SK-N-SH (cell line): ENCODE measurements at regions not wholly inside any gene's neighbourhood (a gene's known extent, or its start where the extent isn't known, plus 50 kb on each side); places are given as distances from the start of the nearest gene placed in this dataset.

ENCODE experiments used
- CTCF ChIA-PET: fragments of 300-600, 350-600 bp; formaldehyde crosslinking; extraction: SDS; loops from one replicate; lab custom pipeline; 2021; lab: Yijun Ruan, JAX
- POLR2A ChIA-PET: fragments of 350-600 bp; sonication (Branson Sonifier 250); formaldehyde crosslinking; extraction: SDS; loops from one replicate; lab custom pipeline; 2020; ENCODE audit warnings: antibody characterized with exemption, inconsistent platforms; lab: Yijun Ruan, JAX
- DNase-seq: peaks from one replicate; pipeline ENCODE4 v3.0.0; 2012
- H2AFZ ChIP-seq: fragments of 200-600 bp; sonication (generic); 2 replicates; pipeline ENCODE4 v1.8.1; 2016; ENCODE audit warnings: antibody characterized with exemption, mild to moderate bottlenecking, low read depth
- H3F3A ChIP-seq: fragments of 200-600 bp; sonication (generic); replicated peaks from 2 replicates; pipeline ENCODE3; 2016; ENCODE audit warnings: antibody characterized with exemption, mild to moderate bottlenecking; ENCODE audit not compliant: insufficient read depth
- H3K27ac ChIP-seq, 2 experiments: fragments of 200-500 bp in 1 of 2; fragments of 200-600 bp in 1 of 2; sonication (Bioruptor generic) in 1 of 2; sonication (generic), shearing (Covaris generic) in 1 of 2; 2 replicates each; pipeline versions ENCODE4 v1.5.1 to v1.6.1; 2014 to 2016; ENCODE audit warnings: low read depth in 2 of 2, inconsistent platforms in 1 of 2, low read length in 1 of 2, mild to moderate bottlenecking in 1 of 2, mixed read lengths in 1 of 2
- H3K27me3 ChIP-seq: fragments of 200-600 bp; sonication (generic), shearing (Covaris generic); 2 replicates; pipeline ENCODE4 v1.6.1; 2016; ENCODE audit warnings: mixed run types; ENCODE audit not compliant: insufficient read depth
- H3K36me3 ChIP-seq, 2 experiments: fragments of 200-500 bp in 1 of 2; fragments of 200-600 bp in 1 of 2; sonication (Bioruptor generic) in 1 of 2; sonication (generic) in 1 of 2; replicated peaks in 1 of 2; 2 replicates each; pipeline versions ENCODE3 to v1.5.1; 2014 to 2016; ENCODE audit warnings: low read length in 1 of 2, mild to moderate bottlenecking in 1 of 2; ENCODE audit not compliant: insufficient read depth in 2 of 2, control insufficient read depth in 1 of 2
- H3K4me1 ChIP-seq, 2 experiments: fragments of 200-500 bp in 1 of 2; fragments of 200-600 bp in 1 of 2; sonication (Bioruptor generic) in 1 of 2; sonication (generic), shearing (Covaris generic) in 1 of 2; 2 replicates each; pipeline versions ENCODE4 v1.5.1 to v1.6.1; 2014 to 2016; ENCODE audit warnings: low read depth in 1 of 2, low read length in 1 of 2, mixed run types in 1 of 2; ENCODE audit not compliant: insufficient read depth in 2 of 2, control insufficient read depth in 1 of 2
- H3K4me2 ChIP-seq: fragments of 200-600 bp; sonication (generic), shearing (Covaris generic); 2 replicates; pipeline ENCODE4 v1.6.1; 2017; ENCODE audit warnings: mixed run types
- H3K4me3 ChIP-seq, 2 experiments: fragments of 200-500 bp in 1 of 2; fragments of 200-600 bp in 1 of 2; sonication (Bioruptor generic) in 1 of 2; sonication (generic), shearing (Covaris generic) in 1 of 2; 2 replicates each; pipeline versions ENCODE4 v1.5.1 to v1.8.1; 2014 to 2016; ENCODE audit warnings: low read depth in 2 of 2, inconsistent platforms in 1 of 2, low read length in 1 of 2, mild to moderate bottlenecking in 1 of 2, mixed read lengths in 1 of 2, moderate library complexity in 1 of 2
- H3K79me2 ChIP-seq: fragments of 200-600 bp; sonication (generic); 2 replicates; pipeline ENCODE4 v1.8.1; 2017; ENCODE audit warnings: mild to moderate bottlenecking; ENCODE audit not compliant: insufficient read depth
- H3K9ac ChIP-seq: fragments of 200-600 bp; sonication (generic); 2 replicates; pipeline ENCODE4 v1.6.1; 2017; ENCODE audit warnings: mixed run types
- H3K9me2 ChIP-seq: fragments of 200-600 bp; sonication (generic); 2 replicates; pipeline ENCODE4 v1.6.1; 2017; ENCODE audit warnings: mixed run types
- H3K9me3 ChIP-seq: fragments of 200-600 bp; sonication (generic); 2 replicates; pipeline ENCODE4 v1.6.1; 2017; ENCODE audit warnings: mixed run types, mild to moderate bottlenecking, moderate library complexity
- H4K20me1 ChIP-seq: fragments of 200-600 bp; sonication (generic); 2 replicates; pipeline ENCODE4 v1.6.1; 2017; ENCODE audit warnings: mild to moderate bottlenecking, mixed run types; ENCODE audit not compliant: insufficient read depth
- CHD2 ChIP-seq: fragments of 150-350 bp; IDR thresholded peaks from 2 replicates; pipeline ENCODE4 v1.6.1; 2018; ENCODE audit warnings: low read length; ENCODE audit not compliant: partially characterized antibody
- ELF1 ChIP-seq: IDR thresholded peaks from 2 replicates; pipeline ENCODE4 v1.4.0; 2012
- FOSL2 ChIP-seq: IDR thresholded peaks from 2 replicates; pipeline ENCODE4 v1.4.0; 2012; ENCODE audit warnings: low read depth, mild to moderate bottlenecking, moderate library complexity, borderline replicate concordance
- FOXM1 ChIP-seq: IDR thresholded peaks from 2 replicates; pipeline ENCODE4 v1.4.0; 2012; ENCODE audit warnings: low read depth, mild to moderate bottlenecking
- JUND ChIP-seq: IDR thresholded peaks from 2 replicates; pipeline ENCODE4 v1.4.0; 2012
- MEF2A ChIP-seq: IDR thresholded peaks from 2 replicates; pipeline ENCODE4 v1.4.0; 2012; ENCODE audit warnings: low read depth, borderline replicate concordance
- MXI1 ChIP-seq: IDR thresholded peaks from 2 replicates; pipeline ENCODE4 v1.6.1; 2012; ENCODE audit warnings: mild to moderate bottlenecking, low read depth, low read length, improper control_type of control experiment
- NRF1 ChIP-seq: IDR thresholded peaks from 2 replicates; pipeline ENCODE4 v1.6.1; 2012; ENCODE audit warnings: low read depth, mild to moderate bottlenecking, low read length
- POLR2AphosphoS5 ChIP-seq: IDR thresholded peaks from 2 replicates; pipeline ENCODE4 v1.6.1; 2012; ENCODE audit warnings: low read depth, low read length
- USF1 ChIP-seq: IDR thresholded peaks from 2 replicates; pipeline ENCODE4 v1.4.0; 2012; ENCODE audit warnings: low read depth, borderline replicate concordance
- YY1 ChIP-seq: IDR thresholded peaks from 2 replicates; pipeline ENCODE4 v1.4.0; 2012; ENCODE audit warnings: low read depth, mild to moderate bottlenecking

- no peaks in the 10 kb centered on the region for H3K27me3 ChIP-seq
- no peak for DNase-seq
- CTCF ChIA-PET: interaction anchor here (0.6 to 0.9 kb wide), 2 partner anchors 11 to 567 kb away, joined by 3 to 4 read pairs; no protein-coding TSS in a partner anchor
- no peaks in the 10 kb centered on the region for H4K20me1 ChIP-seq
- H3K36me3 ChIP-seq: no peaks in the 10 kb centered on the region
- H3K4me3 ChIP-seq: no peak overlapping the region
- no peak overlapping the region for H3K4me2 ChIP-seq
- H3K79me2 ChIP-seq: no peaks in the 10 kb centered on the region
- no peaks in the 10 kb centered on the region for H3K9me3 ChIP-seq
- H3K9me2 ChIP-seq: no peaks in the 10 kb centered on the region
- POLR2A ChIA-PET: no interaction called here
- peaks cover 0 to 6% of the 10 kb centered on the region in 2 experiments; a peak in 3 of 4 replicates for H3K4me1 ChIP-seq
- H3F3A ChIP-seq: no peaks in the 10 kb centered on the region
- no peak overlapping the region for H3K27ac ChIP-seq
- H3K9ac ChIP-seq: no peak overlapping the region
- TF ChIP-seq MEF2A (no peak), FOSL2 (no peak), JUND (no peak), ELF1 (no peak), MXI1 (no peak), USF1 (no peak), FOXM1 (no peak), POLR2AphosphoS5 (no peak), NRF1 (no peak), YY1 (no peak), CHD2 (no peak)
- TF ChIP-seq, all 33 proteins: peak for 0
- H2AFZ ChIP-seq: no peak overlapping the region
Observed at GRCh38 chr2:204495381-204495780, 49.9 kb upstream of the PARD3B start.
